Fibroblast of skin of left biceps (primary cell): ENCODE measurements at regions not wholly inside any gene's neighbourhood (a gene's known extent, or its start where the extent isn't known, plus 50 kb on each side); places are given as distances from the start of the nearest gene placed in this dataset.

Experiments
- DNase-seq, 2 experiments: peaks; one replicate each; pipeline ENCODE4 v3.0.0-alpha.2; 2013; ENCODE audit warnings: low read depth in 2 of 2

GRCh38 chr7:26600411-26600810 is 264.0 kb downstream of the SKAP2 start:
- no peak for DNase-seq

- no peak for DNase-seq
These were observed 260.8 kb downstream of the SKAP2 start for GRCh38 chr7:26603631-26604030.

- no peak for DNase-seq
These were observed 256.0 kb downstream of the SKAP2 start for GRCh38 chr7:26608402-26608801.

GRCh38 chr7:26609082-26609481 is 255.3 kb downstream of the SKAP2 start:
- DNase-seq: no peak

- no peak for DNase-seq
These were observed 254.9 kb downstream of the SKAP2 start for GRCh38 chr7:26609532-26609931.

GRCh38 chr7:26612742-26613141 is 251.6 kb downstream of the SKAP2 start:
- DNase-seq: no peak

- DNase-seq: no peak
These were observed 249.9 kb downstream of the SKAP2 start for GRCh38 chr7:26614503-26614902.

- no peak for DNase-seq
These were observed 248.2 kb downstream of the SKAP2 start for GRCh38 chr7:26616235-26616634.

GRCh38 chr7:26617066-26617465 is 247.3 kb downstream of the SKAP2 start:
- DNase-seq: no peak
